HG02798 (cell line): ENCODE measurements at regions not wholly inside any gene's neighbourhood (a gene's known extent, or its start where the extent isn't known, plus 50 kb on each side); places are given as distances from the start of the nearest gene placed in this dataset.

Experiments used
- ATAC-seq: cut with Tn5 transposase; IDR thresholded peaks from one replicate; pipeline ENCODE4 v1.9.1; 2021; ENCODE audit warnings: mild to moderate bottlenecking; ENCODE audit not compliant: unreplicated experiment, poor library complexity

DNA sequence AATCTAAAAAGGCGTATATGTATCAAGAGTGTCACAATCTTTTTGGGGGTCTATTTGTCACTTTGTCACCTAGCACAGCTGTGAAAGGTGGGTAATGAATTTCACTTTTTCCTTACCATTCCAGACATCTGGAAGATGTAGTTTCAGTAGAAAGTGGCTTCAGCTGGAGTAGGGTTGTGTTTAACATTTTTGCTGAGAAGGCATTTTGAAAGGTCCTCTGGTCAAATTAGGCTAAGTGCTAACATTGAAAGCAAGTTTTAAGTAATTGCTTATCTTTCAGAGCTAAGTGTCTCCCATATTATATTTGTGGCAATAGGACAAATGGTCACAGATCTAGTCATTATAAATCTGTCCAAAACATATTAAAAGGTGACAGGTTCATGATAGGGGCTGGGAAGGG, 542.1 kb upstream of the SPHKAP start:
- no peak for ATAC-seq

DNA sequence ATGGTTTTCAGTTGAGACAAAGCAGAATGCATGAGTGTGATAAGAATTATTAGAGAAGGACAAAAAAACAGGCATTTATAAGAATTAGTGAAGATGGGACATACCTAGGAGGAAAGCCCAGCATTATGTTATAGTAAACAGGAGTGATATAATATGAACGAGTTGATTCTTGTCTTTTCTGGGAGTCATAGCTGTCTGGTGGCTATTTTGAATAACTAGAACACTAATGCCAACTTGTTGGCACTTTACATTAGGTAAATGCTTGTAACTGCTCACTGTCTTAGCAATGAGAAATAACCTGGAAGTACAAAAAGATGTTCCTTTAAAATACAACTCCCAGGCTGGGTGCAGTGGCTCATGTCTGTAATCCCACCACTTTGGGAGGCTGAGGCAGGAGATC, 540.8 kb upstream of the SPHKAP start:
- ATAC-seq, result no peak

DNA sequence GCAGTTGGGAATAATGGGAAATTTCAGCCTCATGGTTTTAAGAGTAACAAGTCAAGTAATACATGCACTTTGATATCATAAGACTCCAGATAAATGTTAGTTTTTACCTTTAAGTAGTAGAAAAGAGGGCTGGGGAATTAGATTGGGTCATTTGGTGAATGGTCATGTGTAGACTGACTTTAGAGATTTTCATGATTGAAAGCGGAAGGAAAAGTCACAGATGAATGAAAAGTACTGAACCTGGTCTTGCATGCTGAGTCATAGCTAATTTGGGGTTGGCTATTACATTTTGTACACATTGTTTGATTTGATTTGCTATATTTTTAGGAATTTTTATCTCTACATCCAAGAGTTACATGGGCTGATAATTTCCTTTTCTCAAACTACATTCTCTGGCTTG, 539.4 kb upstream of the SPHKAP start:
- no peak for ATAC-seq

DNA sequence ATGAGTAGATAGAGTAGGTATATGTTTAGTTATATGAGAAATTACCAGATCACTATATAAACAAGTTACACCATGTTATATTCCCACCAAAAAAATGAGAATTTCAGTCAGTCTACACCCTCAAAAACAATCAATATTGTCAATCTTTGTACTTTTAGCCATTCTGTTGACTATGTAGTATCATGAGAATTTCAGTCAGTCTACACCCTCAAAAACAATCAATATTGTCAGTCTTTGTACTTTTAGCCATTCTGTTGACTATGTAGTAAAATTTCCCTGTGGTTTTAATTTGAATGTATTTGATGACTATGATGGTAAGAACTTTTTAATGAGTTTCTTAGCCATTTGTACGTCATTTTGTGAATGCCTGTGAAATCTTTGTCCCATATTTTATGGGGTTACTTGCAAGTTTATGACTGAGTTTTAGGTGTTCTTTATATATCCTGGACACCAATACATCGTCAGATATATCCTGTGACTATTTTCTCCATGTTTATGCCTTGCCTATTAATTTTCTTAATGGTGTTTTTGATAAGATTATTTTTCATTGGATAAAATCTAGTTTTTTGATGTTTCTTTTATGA, 528.4 kb upstream of the SPHKAP start:
- ATAC-seq, result no peak

DNA sequence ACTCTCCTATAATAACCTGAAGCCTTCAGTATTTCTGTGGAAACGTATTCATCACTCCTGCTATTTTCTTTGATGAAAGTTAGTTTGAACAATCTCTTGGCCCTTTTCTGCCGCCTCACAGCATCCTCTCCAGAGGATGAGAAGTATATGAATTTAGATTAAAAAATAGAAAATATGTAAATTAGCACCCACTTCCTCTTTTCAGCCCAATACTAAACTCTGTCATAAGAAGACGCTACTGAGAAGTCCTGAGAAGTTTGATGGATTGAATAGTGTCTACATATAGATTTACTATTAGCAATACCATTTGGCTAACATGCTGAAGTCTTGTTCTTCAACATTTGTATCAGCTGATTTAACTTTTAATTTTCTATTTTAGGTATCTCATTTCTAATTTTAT, 526.4 kb upstream of the SPHKAP start:
- ATAC-seq, result no peak

DNA sequence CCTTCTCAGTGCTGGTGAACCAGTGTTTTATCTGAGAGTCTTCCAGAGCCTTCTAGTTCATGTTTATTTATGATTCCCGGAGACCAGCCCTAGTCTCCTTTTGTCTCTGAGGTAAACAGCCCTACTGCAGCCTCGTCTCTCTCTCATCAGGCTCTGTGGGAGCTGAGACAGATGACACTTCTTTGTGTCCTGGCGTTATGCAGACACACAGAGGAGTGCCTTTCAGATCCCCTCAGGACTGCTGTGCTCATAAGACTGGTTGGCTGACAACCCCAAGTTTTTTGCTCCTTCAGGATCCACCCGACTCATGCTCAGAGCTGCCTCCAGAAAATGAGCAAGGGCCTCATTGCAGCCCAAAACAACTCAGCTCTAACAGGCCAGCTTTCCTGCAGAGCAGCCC, 523.8 kb upstream of the SPHKAP start:
- ATAC-seq, result no peak

DNA sequence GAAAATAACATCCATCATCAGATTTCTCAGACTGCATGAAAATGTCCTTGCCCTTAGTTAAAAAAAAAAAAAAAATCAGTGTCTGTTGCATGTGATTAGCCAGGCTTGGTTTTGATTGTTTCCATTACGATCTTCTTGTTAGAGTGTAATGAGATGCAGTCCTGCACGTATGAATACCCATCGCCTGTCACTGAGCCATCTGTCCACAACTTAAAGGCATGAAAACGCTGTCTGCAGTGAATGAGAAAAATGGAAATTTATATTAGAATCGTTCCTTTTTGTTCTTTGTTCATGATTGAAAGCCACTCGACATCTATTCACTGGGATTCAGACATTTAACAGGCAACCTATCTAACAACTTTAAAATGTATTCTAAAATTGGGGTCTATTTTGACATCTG, 521.7 kb upstream of the SPHKAP start:
- no peak for ATAC-seq

DNA sequence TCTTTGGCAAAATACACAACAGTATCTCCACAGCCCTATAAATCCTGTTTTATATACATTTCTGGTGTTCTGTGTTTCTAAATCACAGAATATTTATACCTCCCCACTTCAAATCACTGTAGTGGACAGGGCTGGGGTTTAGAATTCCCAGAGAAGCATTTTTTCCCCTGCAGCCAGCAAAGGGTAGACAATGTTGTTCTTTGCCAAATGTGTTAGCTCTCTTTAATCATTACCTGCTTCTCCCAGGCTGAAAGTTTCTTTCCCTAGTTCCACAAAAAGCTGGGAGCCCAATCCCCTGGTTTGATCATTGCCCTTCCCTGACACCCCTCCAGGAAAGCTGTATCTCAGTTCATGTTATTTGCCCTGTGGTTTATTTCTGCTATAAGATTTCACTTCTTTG, 520.0 kb upstream of the SPHKAP start:
- no peak for ATAC-seq

DNA sequence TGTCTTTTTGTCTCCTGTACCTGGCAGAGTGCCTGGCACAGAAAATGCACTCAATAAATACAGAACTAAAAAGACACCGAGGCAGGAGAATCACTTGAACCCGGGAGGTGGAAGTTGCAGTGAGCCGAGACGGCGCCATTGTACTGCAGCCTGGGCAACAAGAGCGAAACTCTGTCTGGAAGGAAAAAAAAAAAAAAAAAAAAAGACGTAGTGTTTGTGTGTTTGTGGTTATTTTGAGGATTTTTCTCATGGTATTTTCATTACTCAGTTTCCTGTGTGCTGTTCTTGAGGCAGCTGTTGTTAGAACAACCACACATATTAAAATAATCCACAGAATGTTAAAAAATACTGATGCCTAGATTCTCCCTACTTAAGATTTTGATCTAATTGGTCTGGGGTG, 519.2 kb upstream of the SPHKAP start:
- no peak for ATAC-seq

DNA sequence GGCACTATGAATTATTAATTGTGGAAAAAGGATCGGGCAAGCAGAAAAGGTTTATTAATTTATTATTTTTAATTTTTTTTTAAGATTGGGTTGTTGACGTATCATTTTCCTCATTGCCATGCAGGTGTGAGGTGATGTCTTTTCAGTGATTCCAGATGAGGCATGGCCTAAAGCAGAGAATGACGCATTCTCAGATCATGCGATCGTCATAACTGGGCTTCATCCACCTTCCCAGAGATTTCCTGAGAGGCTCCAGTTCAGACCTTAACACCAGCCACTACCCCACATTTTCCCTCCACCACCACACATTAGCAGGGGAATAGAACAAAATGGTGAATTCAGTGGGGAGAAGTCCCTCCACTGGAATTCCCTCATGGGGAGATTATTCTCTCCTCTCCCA, 518.4 kb upstream of the SPHKAP start:
- ATAC-seq, result no peak

DNA sequence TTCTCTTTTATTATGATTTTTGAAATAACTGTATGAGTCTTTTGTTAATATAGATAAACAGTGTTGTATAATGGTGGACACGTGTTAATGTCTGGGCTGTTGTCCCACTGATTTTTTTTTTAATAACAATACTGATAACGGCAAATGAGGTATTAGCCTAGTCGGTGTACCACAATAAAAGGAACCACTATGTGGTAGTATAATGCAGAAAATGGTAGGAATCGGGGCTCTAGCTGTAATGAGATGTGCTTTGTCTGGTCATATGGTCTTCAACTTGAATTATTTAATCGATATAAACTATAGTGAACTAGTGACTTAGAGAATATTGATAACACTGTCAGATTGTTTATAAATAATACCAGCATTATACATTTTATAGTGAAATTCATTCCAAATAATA, 517.9 kb upstream of the SPHKAP start:
- no peak for ATAC-seq

DNA sequence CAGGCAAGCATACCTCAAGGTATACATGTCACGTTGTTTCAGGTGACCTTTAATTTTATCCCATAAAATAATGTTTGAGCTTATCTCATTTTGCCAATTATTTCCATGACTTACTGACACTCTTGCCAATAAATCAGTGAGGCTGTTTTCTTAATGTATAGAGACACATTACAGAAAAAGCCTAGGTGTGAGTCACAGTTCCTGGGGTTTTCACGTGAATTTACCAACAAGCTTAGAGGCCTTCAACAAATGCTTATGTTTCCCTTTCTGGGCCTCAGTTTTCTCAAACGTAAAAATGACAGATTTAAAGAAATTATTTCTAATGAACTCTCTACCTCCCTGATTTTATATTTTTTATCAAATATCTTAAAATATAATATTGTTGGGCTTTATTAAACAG, 517.5 kb upstream of the SPHKAP start:
- no peak for ATAC-seq

DNA sequence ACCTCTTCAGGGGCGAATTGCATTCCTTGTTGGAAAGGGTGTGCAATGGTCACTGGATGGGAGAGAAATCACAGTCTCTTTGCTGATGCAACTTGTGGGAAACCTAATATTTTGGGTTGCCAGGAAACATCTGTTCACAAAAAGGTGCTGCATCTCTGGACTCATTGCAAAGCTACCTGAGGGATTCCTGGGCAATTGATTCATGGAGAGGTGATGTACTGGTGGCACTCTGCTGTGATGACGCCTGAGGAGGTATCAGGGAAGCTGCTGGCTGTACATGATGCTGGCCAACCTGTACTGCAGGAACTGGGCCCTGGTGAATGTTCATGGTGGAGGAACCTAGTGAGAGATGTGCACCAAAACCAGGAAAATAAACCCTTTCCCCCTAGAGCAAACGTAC, 516.0 kb upstream of the SPHKAP start:
- no peak for ATAC-seq

DNA sequence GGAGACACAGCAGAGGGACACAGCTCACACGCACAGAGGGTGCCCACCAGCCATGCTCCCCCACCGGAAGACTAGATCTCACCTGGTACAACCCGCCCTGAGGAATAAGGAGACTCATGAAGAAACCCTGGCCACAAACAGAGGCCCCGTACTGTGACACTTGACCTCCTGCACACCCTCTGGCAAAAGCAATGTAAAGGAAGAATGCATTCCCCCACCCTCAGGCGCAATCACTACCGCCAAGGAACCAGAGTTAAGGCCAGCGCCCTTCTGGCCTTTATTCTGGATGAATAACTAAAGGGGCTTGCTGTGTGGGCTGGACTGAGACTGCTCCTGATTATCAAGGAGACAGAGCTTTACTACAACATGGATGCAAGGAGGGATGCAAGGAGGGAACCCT, 509.2 kb upstream of the SPHKAP start:
- ATAC-seq, result no peak

DNA sequence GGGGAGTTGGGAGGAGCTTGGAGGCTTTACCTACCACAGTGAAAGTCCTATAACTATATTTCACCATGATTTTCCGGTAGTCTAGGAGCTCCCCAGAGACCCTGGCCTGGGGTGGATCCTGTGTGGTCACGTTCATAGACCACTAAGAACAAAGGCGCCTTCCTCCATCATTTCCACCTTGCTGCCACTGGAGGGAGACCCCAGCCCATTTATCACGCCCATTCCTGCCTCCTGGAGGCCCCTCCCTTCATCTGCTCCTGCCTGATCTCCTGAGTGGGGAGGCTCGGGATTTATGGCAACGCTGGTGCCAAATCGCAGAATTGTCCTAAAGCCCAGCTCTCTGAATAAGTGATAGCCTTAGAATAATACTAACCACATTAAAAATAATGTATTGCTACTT, 507.6 kb upstream of the SPHKAP start:
- no peak for ATAC-seq

DNA sequence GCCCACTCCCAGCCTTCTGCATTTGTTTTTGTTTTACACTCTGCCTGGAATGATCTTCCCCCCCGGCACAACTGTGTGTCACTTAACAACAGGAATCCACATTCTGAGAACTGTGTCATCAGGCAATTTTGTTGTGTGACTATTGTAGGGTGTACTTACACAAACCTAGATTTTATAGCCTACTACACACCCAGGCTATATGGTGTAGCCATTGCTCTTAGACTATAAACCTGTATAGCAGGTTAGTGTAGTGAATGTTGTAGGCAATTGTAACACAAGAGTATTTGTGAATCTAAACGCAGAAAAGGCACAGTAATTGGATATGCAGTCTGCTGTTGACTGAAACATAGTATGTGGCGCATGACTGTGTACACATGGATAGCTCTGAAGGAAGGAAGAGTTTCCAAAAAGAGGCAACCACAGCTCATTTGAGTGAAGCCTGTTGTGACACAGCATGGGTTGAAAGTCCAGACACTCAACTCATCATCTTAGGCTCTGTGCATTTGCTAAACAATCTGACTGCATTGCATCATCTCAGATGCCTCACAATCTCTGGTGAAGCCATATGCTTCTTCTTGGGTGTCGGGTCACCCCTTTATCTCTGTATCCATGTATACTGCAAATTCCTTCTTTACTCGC, 506.6 kb upstream of the SPHKAP start:
- ATAC-seq, result no peak

DNA sequence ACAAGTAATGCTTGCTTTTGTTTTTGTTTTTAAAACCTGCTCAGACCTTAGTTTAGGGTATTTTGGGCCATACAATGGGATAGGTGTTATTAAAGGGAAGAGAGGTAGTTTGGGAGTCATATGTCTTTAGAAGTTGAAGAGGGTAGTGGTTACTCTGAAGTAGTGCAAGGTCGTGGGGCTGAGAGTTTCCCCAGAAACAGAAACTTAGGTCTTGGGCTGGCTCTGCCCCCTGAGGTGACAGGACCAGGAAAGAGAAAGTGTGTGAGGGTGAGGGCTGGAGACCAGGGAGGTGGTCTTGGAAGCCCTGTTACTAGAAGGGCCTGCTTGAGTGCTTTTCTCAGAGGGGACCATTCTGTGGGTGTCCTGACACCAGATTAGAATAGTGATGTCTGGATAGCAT, 500.5 kb upstream of the SPHKAP start:
- no peak for ATAC-seq

DNA sequence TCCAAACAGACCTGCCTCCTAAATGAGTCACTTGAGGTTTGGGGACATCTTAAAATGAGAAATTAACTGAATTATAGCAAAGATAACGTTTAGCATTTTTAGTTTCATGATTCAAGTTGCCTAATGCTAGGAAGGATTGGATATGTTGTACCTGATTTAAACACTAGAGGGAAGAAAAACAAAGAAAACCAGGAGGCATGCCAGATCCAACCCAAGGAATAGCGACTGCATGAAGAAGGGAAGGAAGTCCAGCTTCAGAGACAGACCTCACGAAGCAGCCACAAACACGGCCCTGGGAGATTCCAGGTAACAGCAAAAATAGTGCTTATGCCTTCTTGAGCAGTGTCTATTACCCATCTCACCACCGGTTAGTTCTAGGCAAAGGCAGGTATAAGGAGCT, 499.9 kb upstream of the SPHKAP start:
- ATAC-seq, result no peak

DNA sequence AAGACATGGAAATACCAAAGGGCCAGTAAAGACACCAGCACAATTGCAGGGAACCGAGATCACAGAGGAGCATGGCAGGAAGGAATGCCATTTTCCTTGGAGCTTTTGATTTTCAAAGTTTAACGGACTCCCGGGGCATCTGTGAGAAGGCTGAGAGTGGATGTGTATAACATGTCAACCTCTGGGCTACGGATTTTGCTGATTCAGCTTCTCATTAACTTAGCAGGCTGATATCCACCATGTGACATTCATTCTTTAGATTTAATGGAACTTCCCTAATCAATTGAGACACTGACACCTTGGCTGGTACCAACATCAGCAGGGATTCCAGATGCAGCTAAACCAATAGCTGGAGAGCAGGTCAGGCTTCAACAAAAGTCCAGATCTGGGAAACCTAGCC, 496.6 kb upstream of the SPHKAP start:
- no peak for ATAC-seq

DNA sequence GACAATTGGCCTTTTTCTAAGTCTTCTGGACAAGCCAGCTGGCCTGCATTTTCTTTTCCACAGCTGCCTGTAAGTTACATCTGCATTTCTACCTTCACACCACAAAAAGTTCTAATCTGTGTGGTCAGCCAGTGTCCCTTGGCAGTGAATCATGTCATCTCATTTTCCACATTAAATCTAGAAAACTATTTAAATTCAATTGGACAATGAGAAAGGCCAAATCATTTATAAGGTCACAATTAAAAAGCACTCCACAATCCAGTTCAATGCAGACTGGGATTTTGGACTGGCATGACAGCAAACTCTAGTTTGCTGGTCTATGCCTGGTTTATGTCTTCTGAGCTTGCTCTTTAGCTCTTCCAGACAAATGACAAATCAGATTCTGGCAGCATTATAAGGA, 494.2 kb upstream of the SPHKAP start:
- no peak for ATAC-seq

DNA sequence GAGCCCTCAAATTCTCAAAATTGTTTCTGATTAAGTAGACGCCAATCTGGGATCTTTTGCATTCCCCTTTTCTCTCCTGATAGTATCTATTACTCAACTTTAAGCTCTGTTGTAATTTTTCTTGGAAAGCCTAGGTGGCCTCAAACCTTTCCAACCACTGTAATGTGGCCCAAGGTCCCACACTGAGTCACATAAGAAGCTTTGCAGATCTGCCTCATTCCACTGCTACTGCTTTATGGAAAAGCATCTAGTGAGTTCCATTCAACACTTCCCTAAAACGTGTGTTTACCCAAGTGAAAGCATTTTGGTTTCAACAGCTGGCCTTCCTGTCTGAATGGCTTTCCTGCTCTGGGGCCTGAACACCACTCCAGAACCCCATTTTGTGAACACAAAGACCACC, 493.6 kb upstream of the SPHKAP start:
- no peak for ATAC-seq

DNA sequence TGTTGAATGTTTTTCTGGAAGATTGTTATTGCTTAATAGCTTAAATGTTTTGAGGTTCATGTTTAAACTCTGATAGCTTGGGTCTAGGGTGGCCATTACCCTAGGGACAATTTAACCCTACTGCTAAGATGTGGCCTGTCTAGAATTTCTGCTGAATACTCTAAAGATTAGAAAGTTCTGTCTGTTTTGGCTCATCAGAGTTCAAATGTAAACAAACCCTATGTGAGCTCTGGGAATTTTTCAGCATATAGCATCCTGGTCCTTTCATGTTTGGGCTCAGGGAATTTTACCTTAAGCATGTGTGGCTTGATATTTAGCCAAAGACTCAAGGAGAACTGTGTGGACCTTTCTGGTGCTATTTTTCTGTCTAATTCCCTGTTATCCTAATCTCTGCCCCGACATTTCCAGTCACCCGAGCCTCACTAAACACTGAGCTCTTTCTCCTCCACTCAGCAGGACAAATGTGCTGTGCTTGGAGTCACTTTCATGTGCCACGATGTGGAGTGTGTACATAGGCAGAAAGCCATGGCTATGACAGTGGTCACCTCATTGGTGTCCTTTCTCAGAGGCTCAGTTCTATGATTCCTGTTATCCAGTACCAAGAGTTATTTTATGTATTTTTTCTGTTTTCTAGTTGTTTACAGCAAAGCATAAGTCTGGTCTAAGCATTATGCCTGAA, 492.5 kb upstream of the SPHKAP start:
- no peak for ATAC-seq
